H1 (cell line): ENCODE measurements at regions not wholly inside any gene's neighbourhood (a gene's known extent, or its start where the extent isn't known, plus 50 kb on each side); places are given as distances from the start of the nearest gene placed in this dataset.

ENCODE experiments used
- TAF1 ChIP-seq: IDR thresholded peaks from 2 replicates; pipeline ENCODE4 v1.6.1; 2011; ENCODE audit warnings: mild to moderate bottlenecking, low read depth, low read length

- no peak for TF ChIP-seq TAF1
These were observed 127.3 kb upstream of the CCND2 start (continued) for GRCh38 chr12:4145990-4146859.
